ENCODE measurements at regions not wholly inside any gene's neighbourhood (a gene's known extent, or its start where the extent isn't known, plus 50 kb on each side); places are given as distances from the start of the nearest gene placed in this dataset.

DNA sequence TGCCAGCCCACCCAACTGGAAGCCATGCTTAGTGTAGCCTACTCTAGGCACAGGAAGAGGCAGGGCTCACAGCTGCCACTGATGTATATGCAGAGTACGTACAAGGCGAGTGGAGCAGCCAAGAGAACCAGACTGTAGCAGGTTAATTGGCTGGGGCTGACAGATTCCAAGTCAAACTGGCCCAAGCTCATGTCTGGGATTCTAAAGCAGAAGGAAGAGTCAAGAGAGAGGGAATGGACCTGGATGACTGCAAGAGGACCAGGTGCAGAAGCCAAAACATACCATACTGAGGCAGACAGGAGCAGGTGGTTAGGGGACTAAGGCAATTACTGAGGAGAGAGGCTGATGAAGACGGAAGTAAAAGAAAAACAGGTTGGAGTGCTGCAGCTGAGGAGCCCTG is 51.3 kb upstream of the LRRN2 start:
- no peak for DNase-seq (ENCODE audit: low read depth)

DNA sequence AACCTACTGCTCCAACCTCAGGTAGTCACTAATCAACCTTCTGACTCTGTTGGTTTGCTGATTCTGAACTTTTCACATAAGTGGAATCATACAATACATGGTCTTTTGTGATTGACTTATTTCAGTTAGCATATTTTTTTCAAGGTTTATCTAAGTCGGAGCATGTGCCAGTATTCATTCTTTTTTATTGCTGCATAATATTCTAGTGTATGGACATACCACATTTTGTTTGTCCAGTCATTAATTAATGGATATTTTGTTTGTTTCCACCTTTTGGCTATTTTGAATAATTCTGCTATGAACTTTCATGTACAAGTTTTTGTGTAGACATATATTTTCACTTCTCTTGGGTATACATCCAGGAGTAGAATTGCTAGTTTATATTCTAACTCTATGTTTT is 53.0 kb upstream of the LRRN2 start:
- no peak for DNase-seq (ENCODE audit: low read depth)

DNA sequence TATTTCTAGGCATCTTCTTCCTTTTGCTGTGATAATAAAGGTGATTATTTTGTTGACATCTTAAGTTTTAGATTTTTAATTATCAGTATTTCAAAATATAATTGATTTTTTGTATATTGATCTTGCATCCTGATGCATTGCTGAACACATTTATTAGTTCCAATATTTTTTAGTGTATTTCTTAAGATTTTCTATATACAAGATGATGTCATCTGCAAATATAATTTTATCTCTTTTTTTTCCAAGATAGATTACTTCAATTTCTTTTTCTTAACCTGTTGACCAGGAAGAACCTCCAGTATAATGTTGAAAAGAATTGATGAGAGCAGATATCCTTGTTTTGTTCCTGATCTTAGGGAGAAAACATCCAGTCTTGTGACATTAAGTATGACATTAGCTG is 54.8 kb upstream of the LRRN2 start:
- DNase-seq (ENCODE audit: low read depth) = no peak

DNA sequence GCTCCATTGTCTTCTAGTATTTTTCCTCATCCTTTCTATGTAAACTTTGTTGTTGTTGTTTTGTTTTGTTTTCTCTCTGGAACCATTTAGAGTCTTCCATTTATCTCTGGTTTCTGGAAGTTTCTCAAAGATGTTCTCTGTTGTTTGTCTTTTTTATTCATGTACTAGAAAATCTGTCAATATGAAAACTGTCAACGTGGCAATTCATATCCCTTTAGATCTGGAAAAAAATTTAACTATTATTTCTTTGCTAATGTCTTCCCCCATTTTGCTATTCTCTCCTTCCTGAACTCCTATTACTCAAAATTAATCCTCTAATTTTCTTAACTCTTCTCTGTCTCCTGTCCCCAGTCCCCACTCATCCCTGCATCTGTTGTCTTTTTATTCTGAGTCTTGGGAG is 55.9 kb upstream of the LRRN2 start:
- no peak for DNase-seq (ENCODE audit: low read depth)

GRCh38 chr1:204742676-204743251 is 57.2 kb upstream of the LRRN2 start:
- DNase-seq (ENCODE audit: low read depth) = no peak

GRCh38 chr1:204744107-204744779 is 58.7 kb upstream of the LRRN2 start:
- no peak for DNase-seq (ENCODE audit: low read depth)

DNA sequence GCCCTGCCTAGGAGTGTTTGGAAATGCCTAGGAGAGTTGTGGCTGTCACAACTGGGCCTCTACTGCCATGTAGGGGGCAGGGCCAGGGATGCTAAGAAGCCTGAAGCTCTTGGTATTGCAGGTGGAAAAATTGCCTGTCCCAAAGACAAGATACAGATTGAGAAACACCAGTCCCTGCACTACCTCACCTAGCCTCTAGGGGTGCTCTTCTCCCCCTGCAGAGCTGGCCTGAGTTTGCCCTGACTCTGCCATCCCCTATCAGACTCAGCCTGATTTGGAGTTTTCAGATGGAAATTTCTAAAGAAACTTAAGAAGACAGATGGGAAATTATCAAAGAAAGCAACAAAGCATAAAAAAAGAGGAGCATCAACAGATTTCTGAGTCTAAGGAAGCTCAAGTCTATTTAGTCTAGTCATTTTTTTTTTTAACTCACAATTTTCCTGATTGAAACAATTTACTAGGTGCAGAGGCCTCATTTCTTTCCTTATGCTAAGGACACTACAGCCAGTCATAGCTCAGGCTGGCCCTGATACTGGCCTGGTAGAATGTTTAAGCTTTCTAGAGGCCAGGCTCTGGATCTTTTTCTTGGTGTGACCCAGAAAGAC is 61.4 kb upstream of the LRRN2 start:
- peak; percentile 16 for DNase-seq (ENCODE audit: low read depth)

GRCh38 chr1:204751480-204751879 is 65.9 kb upstream of the LRRN2 start:
- DNase-seq (ENCODE audit: low read depth) = no peak

GRCh38 chr1:204751883-204752687 is 66.5 kb upstream of the LRRN2 start:
- DNase-seq (ENCODE audit: low read depth) = no peak

- no peak for DNase-seq (ENCODE audit: low read depth)
Measured at GRCh38 chr1:204752688-204753040, 67.1 kb upstream of the LRRN2 start.

- DNase-seq (ENCODE audit: low read depth) = no peak
Measured at GRCh38 chr1:204754821-204755220, 69.3 kb upstream of the LRRN2 start.

DNA sequence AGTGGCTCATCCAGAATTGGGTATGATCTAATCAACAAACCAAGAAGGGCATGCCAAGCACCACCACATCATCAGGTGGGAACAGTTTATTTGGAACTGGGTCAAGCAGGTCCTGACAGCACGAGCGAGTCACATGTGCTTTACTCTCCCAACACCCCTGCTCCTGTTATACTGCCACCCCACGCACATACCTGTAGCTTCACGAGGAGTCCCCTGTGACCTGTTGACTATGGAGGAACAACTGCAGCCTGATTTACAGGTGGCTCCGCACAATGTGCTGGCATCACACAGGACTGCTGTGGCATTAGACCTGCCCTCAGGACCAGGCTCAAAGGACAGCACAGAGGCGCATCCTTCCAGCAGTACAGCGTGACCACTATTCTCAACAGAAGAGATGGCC is 70.8 kb upstream of the LRRN2 start:
- no peak for DNase-seq (ENCODE audit: low read depth)

DNA sequence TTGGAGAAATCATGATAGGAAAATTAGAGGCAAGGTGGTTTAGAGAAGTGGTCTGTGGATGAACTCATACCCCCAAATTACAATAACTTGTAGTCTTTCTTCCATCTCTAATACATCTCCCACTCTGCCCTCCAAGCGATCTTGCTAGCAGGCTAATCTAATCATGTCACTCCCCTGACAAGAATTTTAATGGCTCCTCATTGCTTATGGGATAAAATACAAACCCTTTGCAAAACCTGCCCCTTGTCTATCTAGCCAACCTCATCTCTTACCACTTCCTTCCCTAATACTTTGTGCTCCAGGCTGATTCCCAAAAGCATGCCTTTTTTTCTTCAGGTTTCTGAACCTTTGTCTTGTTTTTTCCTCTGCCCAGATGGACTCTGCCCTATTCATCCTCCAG is 71.3 kb upstream of the LRRN2 start:
- DNase-seq (ENCODE audit: low read depth) = no peak

DNA sequence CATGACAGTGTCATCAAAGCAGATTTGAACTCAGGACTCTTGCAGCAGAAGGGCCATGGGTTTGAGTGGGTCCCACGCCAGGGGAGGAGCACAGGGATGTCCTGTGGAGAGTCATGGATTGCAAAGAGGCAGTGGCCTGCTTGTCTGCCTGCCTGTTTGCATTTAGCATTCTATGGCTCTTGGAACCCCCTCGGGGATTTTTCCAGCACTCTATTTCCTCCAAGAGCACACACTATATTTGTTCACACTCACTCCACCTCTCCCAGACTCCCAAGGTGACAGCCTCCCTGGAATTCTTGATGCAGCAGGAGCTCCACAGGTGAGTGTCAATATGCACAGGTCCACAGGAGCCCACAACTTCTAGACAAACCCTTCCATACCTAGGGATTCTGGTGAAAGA is 73.1 kb upstream of the LRRN2 start:
- DNase-seq (ENCODE audit: low read depth) = no peak

GRCh38 chr1:204760350-204760749 is 74.8 kb upstream of the LRRN2 start:
- DNase-seq (ENCODE audit: low read depth) = no peak

GRCh38 chr1:204760757-204761156 is 75.2 kb upstream of the LRRN2 start:
- no peak for DNase-seq (ENCODE audit: low read depth)

GRCh38 chr1:204763773-204764427 is 78.4 kb upstream of the LRRN2 start:
- peak; percentile 45 for DNase-seq (ENCODE audit: low read depth)

DNA sequence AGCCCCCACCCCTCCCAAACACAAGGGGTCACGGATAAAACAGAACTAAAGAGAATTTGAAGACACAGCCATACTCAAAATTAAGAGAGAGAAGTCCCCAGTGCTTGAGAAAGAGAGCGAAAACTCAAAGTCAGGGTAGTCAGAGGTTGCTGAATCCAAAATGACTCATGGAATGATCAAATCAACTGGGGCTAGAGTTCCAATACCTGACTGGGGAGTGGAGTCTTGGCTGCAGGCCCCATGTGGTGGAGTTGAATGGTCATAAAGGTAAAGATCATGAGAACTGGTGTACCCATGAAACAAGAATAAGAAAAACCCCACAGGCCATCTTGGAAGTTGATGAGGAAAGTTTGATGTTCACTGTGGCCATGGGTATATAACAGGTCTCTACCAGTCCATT is 84.5 kb upstream of the LRRN2 start:
- DNase-seq (ENCODE audit: low read depth) = no peak

DNA sequence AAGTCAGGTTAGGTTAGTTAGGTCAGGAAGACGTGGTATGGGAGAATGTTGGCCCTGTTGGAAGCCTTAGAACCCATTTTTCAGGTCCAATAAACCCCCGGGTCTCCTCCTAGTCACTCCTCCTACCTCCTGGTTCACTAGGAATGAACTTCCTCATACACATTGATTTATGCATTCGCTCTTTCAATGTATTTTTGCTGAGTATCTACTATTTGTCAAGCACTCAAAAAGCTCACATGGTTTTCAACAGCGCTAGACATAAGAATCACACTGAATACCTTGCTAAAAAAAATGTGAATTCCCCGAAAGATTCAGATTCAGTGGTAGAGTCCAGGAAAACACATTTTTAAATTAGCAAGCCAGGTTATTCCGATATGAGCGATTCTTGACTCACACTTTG is 85.8 kb upstream of the LRRN2 start:
- DNase-seq (ENCODE audit: low read depth) = no peak

GRCh38 chr1:204773246-204773645 is 87.7 kb upstream of the LRRN2 start:
- DNase-seq (ENCODE audit: low read depth) = no peak

DNA sequence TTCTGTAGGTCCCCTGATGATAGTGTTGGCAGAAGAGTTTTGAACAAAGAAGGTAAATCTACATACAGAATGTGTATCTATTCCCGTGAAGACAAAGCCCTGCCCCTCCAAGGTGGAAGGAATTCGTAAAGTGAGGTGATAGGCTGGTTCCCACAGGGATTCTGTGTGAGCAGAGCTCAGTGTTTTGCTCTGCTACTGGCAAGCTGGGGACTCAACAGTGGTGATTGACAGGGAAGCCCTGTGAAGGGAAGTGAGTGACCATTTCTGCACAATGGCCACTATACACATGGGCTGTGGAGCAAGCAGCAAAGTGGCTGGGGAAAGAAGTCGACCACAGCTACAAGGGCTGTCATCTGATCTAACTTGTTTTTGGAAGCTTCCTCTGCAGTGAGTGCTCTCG is 90.0 kb upstream of the LRRN2 start:
- no peak for DNase-seq (ENCODE audit: low read depth)

- DNase-seq (ENCODE audit: low read depth) = no peak
Measured at GRCh38 chr1:204777591-204777990, 92.1 kb upstream of the LRRN2 start.

DNA sequence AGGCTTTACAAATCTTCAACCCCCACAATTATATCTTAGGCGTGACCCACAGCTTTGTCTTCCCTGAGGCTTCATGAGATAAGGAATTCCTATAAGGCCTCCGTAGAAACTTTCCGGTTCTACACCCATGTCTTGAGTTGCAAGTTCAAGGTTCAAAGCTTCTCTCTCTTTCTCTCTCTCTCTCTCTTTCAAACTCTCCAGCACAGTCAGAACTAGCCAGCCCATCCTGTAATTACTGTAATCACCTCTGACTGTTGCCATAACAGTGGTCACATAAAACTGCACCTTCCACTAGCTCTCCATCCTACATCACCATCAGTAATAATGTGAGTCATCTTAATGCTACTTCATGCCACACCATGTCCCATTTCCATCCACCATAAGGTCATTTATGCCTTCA is 90.0 kb upstream of the NFASC start:
- DNase-seq (ENCODE audit: low read depth) = no peak

All from stromal cell of bone marrow (primary cell).